DOHH2 (cell line): ENCODE measurements at regions not wholly inside any gene's neighbourhood (a gene's known extent, or its start where the extent isn't known, plus 50 kb on each side); places are given as distances from the start of the nearest gene placed in this dataset.

Experiments used
- H3F3A ChIP-seq: fragments of 200-600 bp; sonication (generic), shearing (Covaris generic); 2 replicates; pipeline ENCODE4 v1.6.0; 2016; ENCODE audit warnings: antibody characterized with exemption, mild to moderate bottlenecking; ENCODE audit not compliant: control insufficient read depth, insufficient read depth
- H3K27ac ChIP-seq: fragments of 200-600 bp; sonication (generic); 2 replicates; pipeline ENCODE4 v1.5.1; 2014; ENCODE audit warnings: low read depth, mild to moderate bottlenecking, low read length, moderate library complexity
- H3K27me3 ChIP-seq: fragments of 200-600 bp; sonication (generic); 2 replicates; pipeline ENCODE4 v1.6.1; 2014; ENCODE audit warnings: mild to moderate bottlenecking, low read length, mixed read lengths; ENCODE audit not compliant: control insufficient read depth
- H3K36me3 ChIP-seq: fragments of 200-600 bp; sonication (generic); 2 replicates; pipeline ENCODE4 v1.6.1; 2014; ENCODE audit warnings: mild to moderate bottlenecking, low read length, moderate library complexity, mixed read lengths; ENCODE audit not compliant: control insufficient read depth
- H3K4me1 ChIP-seq: fragments of 200-600 bp; sonication (generic); 2 replicates; pipeline ENCODE4 v1.6.1; 2014; ENCODE audit warnings: mild to moderate bottlenecking, low read length, mixed read lengths; ENCODE audit not compliant: control insufficient read depth
- H3K4me2 ChIP-seq: fragments of 200-600 bp; sonication (generic); 2 replicates; pipeline ENCODE4 v1.6.0; 2014; ENCODE audit warnings: mild to moderate bottlenecking, low read length, moderate library complexity
- H3K4me3 ChIP-seq: fragments of 200-600 bp; sonication (generic); 2 replicates; pipeline ENCODE4 v1.5.1; 2014; ENCODE audit warnings: mild to moderate bottlenecking, low read length, mixed read lengths
- H3K79me2 ChIP-seq: fragments of 200-600 bp; sonication (generic); 2 replicates; pipeline ENCODE4 v1.6.1; 2014; ENCODE audit warnings: mild to moderate bottlenecking, low read length, mixed read lengths; ENCODE audit not compliant: control insufficient read depth
- H3K9me2 ChIP-seq: fragments of 200-600 bp; sonication (generic); replicated peaks from 2 replicates; pipeline ENCODE4 v1.6.1; 2014; ENCODE audit warnings: mild to moderate bottlenecking, low read length, mixed read lengths; ENCODE audit not compliant: control insufficient read depth
- H3K9me3 ChIP-seq: fragments of 200-600 bp; sonication (generic); 2 replicates; pipeline ENCODE4 v1.6.1; 2014; ENCODE audit warnings: antibody characterized with exemption, low read length, mixed read lengths; ENCODE audit not compliant: control insufficient read depth, insufficient read depth
- H4K20me1 ChIP-seq: fragments of 200-600 bp; sonication (generic); 2 replicates; pipeline ENCODE4 v1.6.0; 2014; ENCODE audit warnings: low read depth, mild to moderate bottlenecking, antibody characterized with exemption, low read length, moderate library complexity; ENCODE audit not compliant: control insufficient read depth, insufficient read depth
- EZH2phosphoT487 ChIP-seq: fragments of 200-600 bp; sonication (generic); IDR thresholded peaks from 2 replicates; pipeline ENCODE4 v1.6.1; 2017; ENCODE audit warnings: borderline replicate concordance, mild to moderate bottlenecking, antibody characterized with exemption, low read length, moderate library complexity, mixed read lengths
- TF ChIP-seq, protein P1 (sequence below): fragments of 200-600 bp; sonication (generic); IDR thresholded peaks from one replicate; pipeline ENCODE4 v1.5.1; 2014; ENCODE audit warnings: antibody characterized with exemption, mild to moderate bottlenecking, low read depth, low read length; ENCODE audit not compliant: poor library complexity, severe bottlenecking

GRCh38 chr6:166684170-166684569 is 57.1 kb upstream of the RPS6KA2 start:
- H3K27me3 ChIP-seq, result peaks cover 6% of the 10 kb centered on the region
- no peaks in the 10 kb centered on the region for H3K36me3 ChIP-seq
- H3K9me3 ChIP-seq, result no peaks in the 10 kb centered on the region; the same call in 1 of the 2 replicates
- no peaks in the 10 kb centered on the region for H3K9me2 ChIP-seq
- no peaks in the 10 kb centered on the region for H4K20me1 ChIP-seq
- H3K27ac ChIP-seq, result no peak overlapping the region
- H3F3A ChIP-seq, result no peaks in the 10 kb centered on the region
- no peaks in the 10 kb centered on the region for H3K79me2 ChIP-seq
- H3K4me2 ChIP-seq, result no peak overlapping the region
- TF ChIP-seq EZH2phosphoT487, result no peak
- peaks cover 24% of the 10 kb centered on the region for H3K4me1 ChIP-seq
- no peak overlapping the region for H3K4me3 ChIP-seq

DNA sequence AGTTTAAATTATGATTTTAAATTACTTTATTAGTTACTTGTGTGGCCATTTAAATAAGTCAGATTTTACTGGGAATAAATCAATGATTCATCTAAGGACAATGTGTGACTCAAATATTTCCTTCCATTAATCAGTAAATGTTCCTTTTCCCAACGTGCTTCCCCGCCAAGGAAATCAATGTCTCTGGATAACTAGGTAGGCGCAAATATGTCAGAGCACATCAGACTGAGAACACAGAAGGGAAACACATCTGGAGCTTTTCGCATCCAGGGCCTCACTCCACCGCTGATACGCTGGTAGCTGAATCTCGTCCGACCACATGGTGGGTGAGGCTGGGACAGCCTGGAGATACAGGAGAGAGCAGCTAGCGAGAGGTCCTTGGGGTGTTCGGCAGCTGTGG is 56.4 kb upstream of the RPS6KA2 start:
- H3K27me3 ChIP-seq, result peaks cover 6% of the 10 kb centered on the region
- TF ChIP-seq EZH2phosphoT487, result no peak
- TF ChIP-seq, protein P1, sequence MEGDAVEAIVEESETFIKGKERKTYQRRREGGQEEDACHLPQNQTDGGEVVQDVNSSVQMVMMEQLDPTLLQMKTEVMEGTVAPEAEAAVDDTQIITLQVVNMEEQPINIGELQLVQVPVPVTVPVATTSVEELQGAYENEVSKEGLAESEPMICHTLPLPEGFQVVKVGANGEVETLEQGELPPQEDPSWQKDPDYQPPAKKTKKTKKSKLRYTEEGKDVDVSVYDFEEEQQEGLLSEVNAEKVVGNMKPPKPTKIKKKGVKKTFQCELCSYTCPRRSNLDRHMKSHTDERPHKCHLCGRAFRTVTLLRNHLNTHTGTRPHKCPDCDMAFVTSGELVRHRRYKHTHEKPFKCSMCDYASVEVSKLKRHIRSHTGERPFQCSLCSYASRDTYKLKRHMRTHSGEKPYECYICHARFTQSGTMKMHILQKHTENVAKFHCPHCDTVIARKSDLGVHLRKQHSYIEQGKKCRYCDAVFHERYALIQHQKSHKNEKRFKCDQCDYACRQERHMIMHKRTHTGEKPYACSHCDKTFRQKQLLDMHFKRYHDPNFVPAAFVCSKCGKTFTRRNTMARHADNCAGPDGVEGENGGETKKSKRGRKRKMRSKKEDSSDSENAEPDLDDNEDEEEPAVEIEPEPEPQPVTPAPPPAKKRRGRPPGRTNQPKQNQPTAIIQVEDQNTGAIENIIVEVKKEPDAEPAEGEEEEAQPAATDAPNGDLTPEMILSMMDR, result no peak

GRCh38 chr6:166679566-166679965 is 52.5 kb upstream of the RPS6KA2 start:
- no peaks in the 10 kb centered on the region for H3K9me2 ChIP-seq
- no peak overlapping the region for H3K4me3 ChIP-seq
- H3K27me3 ChIP-seq, result no peaks in the 10 kb centered on the region
- TF ChIP-seq, protein P1, result no peak
- no peak for TF ChIP-seq EZH2phosphoT487
- H3K36me3 ChIP-seq, result no peaks in the 10 kb centered on the region
- no peaks in the 10 kb centered on the region for H3F3A ChIP-seq
- no peaks in the 10 kb centered on the region for H3K4me1 ChIP-seq
- no peaks in the 10 kb centered on the region for H4K20me1 ChIP-seq
- H3K9me3 ChIP-seq, result no peaks in the 10 kb centered on the region; the same call in 1 of the 2 replicates
- H3K4me2 ChIP-seq, result no peak overlapping the region
- H3K27ac ChIP-seq, result no peak overlapping the region
- no peaks in the 10 kb centered on the region for H3K79me2 ChIP-seq

More for the DNA sequence above, 56.4 kb upstream of the RPS6KA2 start:
- Histone ChIP-seq H3K9me2 (no peaks in the 10 kb centered on the region), H3K4me1 (peaks cover 24% of the 10 kb centered on the region), H3K36me3 (no peaks in the 10 kb centered on the region), H4K20me1 (no peaks in the 10 kb centered on the region), H3K27ac (no peak overlapping the region), H3K4me2 (no peak overlapping the region), H3K9me3 (no peaks in the 10 kb centered on the region; the same call in 1 of the 2 replicates), H3K4me3 (no peak overlapping the region), H3K79me2 (no peaks in the 10 kb centered on the region), H3F3A (no peaks in the 10 kb centered on the region)

DNA sequence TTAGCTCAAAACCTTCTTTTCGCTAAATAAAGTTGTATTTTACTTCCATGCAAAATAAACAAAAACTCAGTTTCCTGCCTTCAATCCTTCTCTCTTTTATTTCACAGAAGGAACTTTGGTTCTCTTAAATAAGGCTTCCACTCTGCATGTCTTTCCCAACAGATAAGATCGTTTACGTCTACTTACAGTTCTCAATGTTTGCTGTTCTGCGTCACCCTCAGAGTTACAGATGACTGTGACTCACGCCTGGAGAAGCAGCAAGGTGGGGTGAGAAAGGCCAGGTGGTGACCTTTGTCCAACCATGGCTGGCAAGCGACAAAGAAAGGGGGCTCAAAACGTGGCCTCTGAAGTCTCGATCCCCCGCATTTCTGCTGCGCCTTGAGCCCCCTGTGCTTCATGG is 51.4 kb upstream of the RPS6KA2 start:
- Histone ChIP-seq H3K9me2 (no peaks in the 10 kb centered on the region), H3K27ac (no peak overlapping the region), H3K4me1 (peaks cover 11% of the 10 kb centered on the region), H4K20me1 (no peaks in the 10 kb centered on the region), H3F3A (no peaks in the 10 kb centered on the region), H3K36me3 (no peaks in the 10 kb centered on the region), H3K79me2 (no peaks in the 10 kb centered on the region), H3K27me3 (no peaks in the 10 kb centered on the region), H3K9me3 (no peaks in the 10 kb centered on the region; the same call in 1 of the 2 replicates), H3K4me3 (no peak overlapping the region), H3K4me2 (no peak overlapping the region)
- TF ChIP-seq EZH2phosphoT487, result no peak
- TF ChIP-seq, protein P1, result no peak
